Neural progenitor cell (in vitro differentiated cells): ENCODE measurements at regions not wholly inside any gene's neighbourhood (a gene's known extent, or its start where the extent isn't known, plus 50 kb on each side); places are given as distances from the start of the nearest gene placed in this dataset.

ENCODE experiments used
- DNase-seq: peaks from one replicate; pipeline ENCODE4 v3.0.0-alpha.2; 2016; ENCODE audit warnings: low spot score
- H2AFZ ChIP-seq: fragments of 200-600 bp; sonication (generic); replicated peaks from 2 replicates; pipeline ENCODE4 v1.6.1; 2016; ENCODE audit warnings: antibody characterized with exemption
- H3F3A ChIP-seq: fragments of 200-600 bp; sonication (generic); 2 replicates; pipeline ENCODE4 v1.6.1; 2016; ENCODE audit warnings: antibody characterized with exemption, low read depth
- H3K27ac ChIP-seq: fragments of 200-600 bp; sonication (generic); 2 replicates; pipeline ENCODE4 v1.5.1; 2016; ENCODE audit warnings: mild to moderate bottlenecking
- H3K27me3 ChIP-seq: fragments of 200-600 bp; sonication (generic); 2 replicates; pipeline ENCODE4 v1.6.1; 2016; ENCODE audit warnings: mild to moderate bottlenecking, moderate library complexity
- H3K36me3 ChIP-seq: fragments of 200-600 bp; sonication (generic); 2 replicates; pipeline ENCODE4 v1.5.1; 2016
- H3K4me1 ChIP-seq: fragments of 200-600 bp; sonication (generic); 2 replicates; pipeline ENCODE4 v1.6.1; 2016; ENCODE audit warnings: mixed run types
- H3K4me2 ChIP-seq: fragments of 200-600 bp; sonication (generic); 2 replicates; pipeline ENCODE4 v1.6.1; 2016
- H3K4me3 ChIP-seq: fragments of 200-600 bp; sonication (generic); 2 replicates; pipeline ENCODE4 v1.5.1; 2016
- H3K79me2 ChIP-seq: fragments of 200-600 bp; sonication (generic); 2 replicates; pipeline ENCODE4 v1.6.1; 2016; ENCODE audit warnings: low read depth
- H3K9ac ChIP-seq: fragments of 200-600 bp; sonication (generic); 2 replicates; pipeline ENCODE4 v1.6.1; 2016
- H3K9me3 ChIP-seq: fragments of 200-600 bp; sonication (generic); 2 replicates; pipeline ENCODE4 v1.5.1; 2016; ENCODE audit warnings: low read depth
- H4K20me1 ChIP-seq: fragments of 200-600 bp; sonication (generic); 2 replicates; pipeline ENCODE4 v1.6.1; 2016; ENCODE audit warnings: low read depth
- H3K27ac Mint-ChIP-seq: 3 replicates; pipeline ENCODE4 v1.8.0; 2021; ENCODE audit warnings: mixed read lengths
- H3K27me3 Mint-ChIP-seq: 2 replicates; pipeline ENCODE4 v1.8.0; 2022; ENCODE audit warnings: low read depth, mild to moderate bottlenecking, inconsistent platforms, moderate library complexity, mixed read lengths; ENCODE audit not compliant: insufficient read depth
- H3K36me3 Mint-ChIP-seq: 3 replicates; pipeline ENCODE4 v1.8.0; 2021; ENCODE audit warnings: mixed read lengths
- H3K4me1 Mint-ChIP-seq: 3 replicates; pipeline ENCODE4 v1.8.0; 2021; ENCODE audit warnings: mixed read lengths
- H3K4me3 Mint-ChIP-seq: 3 replicates; pipeline ENCODE4 v1.8.0; 2021; ENCODE audit warnings: mild to moderate bottlenecking, moderate library complexity, mixed read lengths
- H3K9me3 Mint-ChIP-seq: 3 replicates; pipeline ENCODE4 v1.8.0; 2020; ENCODE audit warnings: mixed read lengths
- CTCF ChIP-seq: fragments of 200-600 bp; sonication (generic); IDR thresholded peaks from 2 replicates; pipeline ENCODE4 v1.5.1; 2017; ENCODE audit warnings: antibody characterized with exemption, mild to moderate bottlenecking
- EZH2 ChIP-seq: fragments of 200-600 bp; sonication (generic); IDR thresholded peaks from 2 replicates; pipeline ENCODE4 v1.6.1; 2017; ENCODE audit warnings: antibody characterized with exemption, mild to moderate bottlenecking, moderate library complexity
- EZH2phosphoT487 ChIP-seq: fragments of 200-600 bp; sonication (generic); IDR thresholded peaks from 2 replicates; pipeline ENCODE4 v1.6.1; 2017; ENCODE audit warnings: antibody characterized with exemption

GRCh38 chr2:235319095-235319494 is 174.7 kb upstream of the AGAP1 start:
- peaks cover 1% of the 10 kb centered on the region for H3K4me1 Mint-ChIP-seq
- Histone ChIP-seq H4K20me1 (no peaks in the 10 kb centered on the region), H3K4me3 (no peak overlapping the region), H3K4me1 (no peaks in the 10 kb centered on the region), H3K9me3 (no peaks in the 10 kb centered on the region), H3K4me2 (no peak overlapping the region), H3K79me2 (no peaks in the 10 kb centered on the region), H3F3A (no peaks in the 10 kb centered on the region), H3K9ac (no peak overlapping the region), H2AFZ (no peak overlapping the region), H3K27me3 (no peaks in the 10 kb centered on the region), H3K36me3 (no peaks in the 10 kb centered on the region), H3K27ac (no peak overlapping the region)
- H3K27me3 Mint-ChIP-seq, result peaks cover 8% of the 10 kb centered on the region
- no peaks in the 10 kb centered on the region for H3K36me3 Mint-ChIP-seq
- no peak for DNase-seq
- no peak overlapping the region for H3K27ac Mint-ChIP-seq
- H3K9me3 Mint-ChIP-seq, result no peaks in the 10 kb centered on the region
- TF ChIP-seq EZH2 (no peak), CTCF (no peak), EZH2phosphoT487 (no peak)
- no peak overlapping the region for H3K4me3 Mint-ChIP-seq

DNA sequence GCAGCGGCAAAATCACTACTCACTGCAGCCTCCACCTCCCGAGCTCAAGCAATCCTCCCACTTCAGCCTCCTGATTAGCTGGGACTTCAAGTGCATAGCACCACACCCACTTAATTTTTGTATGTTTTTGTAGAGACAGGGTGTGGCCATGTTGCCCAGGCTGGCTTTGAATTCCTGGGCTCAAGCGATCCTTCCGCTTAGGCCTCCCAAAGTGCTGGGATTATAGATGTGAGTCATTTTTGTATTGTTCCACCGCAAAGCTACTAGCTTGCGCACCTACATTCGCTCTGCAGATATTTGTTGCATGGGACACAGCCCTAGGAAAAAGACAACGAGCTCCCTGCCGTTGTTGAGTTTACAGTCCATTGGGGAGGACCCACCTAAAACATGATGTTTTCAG is 173.5 kb upstream of the AGAP1 start:
- Histone ChIP-seq H3K27me3 (no peaks in the 10 kb centered on the region), H2AFZ (no peak overlapping the region), H3K9me3 (no peaks in the 10 kb centered on the region), H3K4me3 (no peak overlapping the region), H3F3A (no peaks in the 10 kb centered on the region), H3K27ac (no peak overlapping the region), H3K79me2 (no peaks in the 10 kb centered on the region), H3K9ac (no peak overlapping the region), H4K20me1 (no peaks in the 10 kb centered on the region), H3K36me3 (no peaks in the 10 kb centered on the region), H3K4me2 (no peak overlapping the region), H3K4me1 (peaks cover 6% of the 10 kb centered on the region)
- H3K27ac Mint-ChIP-seq, result no peak overlapping the region
- no peaks in the 10 kb centered on the region for H3K36me3 Mint-ChIP-seq
- no peaks in the 10 kb centered on the region for H3K9me3 Mint-ChIP-seq
- peaks cover 10% of the 10 kb centered on the region for H3K4me1 Mint-ChIP-seq
- peaks cover 8% of the 10 kb centered on the region for H3K27me3 Mint-ChIP-seq
- no peak overlapping the region for H3K4me3 Mint-ChIP-seq
- TF ChIP-seq EZH2 (no peak), CTCF (no peak), EZH2phosphoT487 (no peak)
- DNase-seq, result no peak

- Histone ChIP-seq H3F3A (no peaks in the 10 kb centered on the region), H3K27ac (no peak overlapping the region), H3K79me2 (no peaks in the 10 kb centered on the region), H3K9me3 (no peaks in the 10 kb centered on the region), H3K4me2 (no peak overlapping the region), H3K4me1 (peaks cover 6% of the 10 kb centered on the region), H3K4me3 (no peak overlapping the region), H3K36me3 (no peaks in the 10 kb centered on the region), H3K27me3 (no peaks in the 10 kb centered on the region), H3K9ac (no peak overlapping the region), H4K20me1 (no peaks in the 10 kb centered on the region), H2AFZ (no peak overlapping the region)
- Mint-ChIP-seq H3K36me3 (no peaks in the 10 kb centered on the region), H3K27ac (no peak overlapping the region), H3K9me3 (no peaks in the 10 kb centered on the region), H3K4me1 (peaks cover 10% of the 10 kb centered on the region), H3K27me3 (peaks cover 5% of the 10 kb centered on the region), H3K4me3 (no peak overlapping the region)
- peak; percentile 41 for DNase-seq
- TF ChIP-seq CTCF (no peak), EZH2 (no peak), EZH2phosphoT487 (no peak)
Measured at GRCh38 chr2:235324324-235324723, 169.5 kb upstream of the AGAP1 start.
